ENCODE measurements at regions not wholly inside any gene's neighbourhood (a gene's known extent, or its start where the extent isn't known, plus 50 kb on each side); places are given as distances from the start of the nearest gene placed in this dataset.

- peak overlapping the region; percentile 13 for H3K4me2 ChIP-seq (ENCODE audit: extremely low read depth, insufficient read depth, low read length)
- no peaks in the 10 kb centered on the region for H3K36me3 ChIP-seq (ENCODE audit: control insufficient read depth, insufficient read depth, low read length)
- H3K9me3 ChIP-seq (ENCODE audit: control insufficient read depth, insufficient read depth, low read depth, low read length) = no peaks in the 10 kb centered on the region
- no peak overlapping the region for H3K27ac ChIP-seq (ENCODE audit: insufficient read depth, low read length)
- DNase-seq (ENCODE audit: low read depth in 2 of 2) = no peak
- TF ChIP-seq EZH2 (IDR thresholded peaks at IDR 0.05; ENCODE audit: low read length, missing control alignments) (no peak), CTCF (conservative IDR thresholded peaks at IDR 0.05 in 1 of 2, IDR thresholded peaks at IDR 0.05 in 1 of 2; ENCODE audit: low read depth in 1 of 2, low read length in 2 of 2) (no peak)
- H3K4me1 ChIP-seq (ENCODE audit: control insufficient read depth, extremely low read depth, insufficient read depth, low read length) = no peaks in the 10 kb centered on the region
- H3K4me3 ChIP-seq (replicated peaks in 1 of 4; ENCODE audit: control extremely low read depth in 1 of 4, insufficient read depth in 1 of 4, low read depth in 3 of 4, low read length in 4 of 4) = no peak overlapping the region
- H3K9ac ChIP-seq (ENCODE audit: insufficient read depth, low read length) = no peak overlapping the region
- no peaks in the 10 kb centered on the region for H4K20me1 ChIP-seq (ENCODE audit: control insufficient read depth, extremely low read depth, insufficient read depth, low read length)
- no peaks in the 10 kb centered on the region for H3K27me3 ChIP-seq (ENCODE audit: control insufficient read depth, insufficient read depth, low read length)
- no peak overlapping the region for H2AFZ ChIP-seq (ENCODE audit: low read length)
- H3K79me2 ChIP-seq (ENCODE audit: control insufficient read depth, insufficient read depth, low read length) = no peaks in the 10 kb centered on the region
Measured at GRCh38 chr6:1062786-1063545, 248.9 kb upstream of the FOXQ1 start.

- Histone ChIP-seq H3K9me3 (ENCODE audit: control insufficient read depth, insufficient read depth, low read depth, low read length) (no peaks in the 10 kb centered on the region), H3K27ac (ENCODE audit: insufficient read depth, low read length) (no peak overlapping the region), H3K4me3 (replicated peaks in 1 of 4; ENCODE audit: control extremely low read depth in 1 of 4, insufficient read depth in 1 of 4, low read depth in 3 of 4, low read length in 4 of 4) (no peak overlapping the region), H3K4me2 (ENCODE audit: extremely low read depth, insufficient read depth, low read length) (no peak overlapping the region), H4K20me1 (ENCODE audit: control insufficient read depth, extremely low read depth, insufficient read depth, low read length) (no peaks in the 10 kb centered on the region), H3K36me3 (ENCODE audit: control insufficient read depth, insufficient read depth, low read length) (no peaks in the 10 kb centered on the region), H3K27me3 (ENCODE audit: control insufficient read depth, insufficient read depth, low read length) (no peaks in the 10 kb centered on the region), H2AFZ (ENCODE audit: low read length) (no peak overlapping the region), H3K4me1 (ENCODE audit: control insufficient read depth, extremely low read depth, insufficient read depth, low read length) (no peaks in the 10 kb centered on the region), H3K9ac (ENCODE audit: insufficient read depth, low read length) (no peak overlapping the region), H3K79me2 (ENCODE audit: control insufficient read depth, insufficient read depth, low read length) (no peaks in the 10 kb centered on the region)
- no peak for TF ChIP-seq CTCF (conservative IDR thresholded peaks at IDR 0.05 in 1 of 2, IDR thresholded peaks at IDR 0.05 in 1 of 2; ENCODE audit: low read depth in 1 of 2, low read length in 2 of 2)
- TF ChIP-seq EZH2 (IDR thresholded peaks at IDR 0.05; ENCODE audit: low read length, missing control alignments) = no peak
- DNase-seq (ENCODE audit: low read depth in 2 of 2) = no peak
Measured at GRCh38 chr6:1059596-1059995, 252.3 kb upstream of the FOXQ1 start.

GRCh38 chr6:1057490-1058135, 254.3 kb upstream of the FOXQ1 start:
- Histone ChIP-seq H3K27me3 (ENCODE audit: control insufficient read depth, insufficient read depth, low read length) (no peaks in the 10 kb centered on the region), H3K9ac (ENCODE audit: insufficient read depth, low read length) (no peak overlapping the region), H3K36me3 (ENCODE audit: control insufficient read depth, insufficient read depth, low read length) (no peaks in the 10 kb centered on the region), H3K9me3 (ENCODE audit: control insufficient read depth, insufficient read depth, low read depth, low read length) (no peaks in the 10 kb centered on the region), H3K79me2 (ENCODE audit: control insufficient read depth, insufficient read depth, low read length) (no peaks in the 10 kb centered on the region), H3K4me1 (ENCODE audit: control insufficient read depth, extremely low read depth, insufficient read depth, low read length) (no peaks in the 10 kb centered on the region), H2AFZ (ENCODE audit: low read length) (no peak overlapping the region), H4K20me1 (ENCODE audit: control insufficient read depth, extremely low read depth, insufficient read depth, low read length) (no peaks in the 10 kb centered on the region), H3K27ac (ENCODE audit: insufficient read depth, low read length) (no peak overlapping the region), H3K4me2 (ENCODE audit: extremely low read depth, insufficient read depth, low read length) (no peak overlapping the region), H3K4me3 (replicated peaks in 1 of 4; ENCODE audit: control extremely low read depth in 1 of 4, insufficient read depth in 1 of 4, low read depth in 3 of 4, low read length in 4 of 4) (no peak overlapping the region)
- no peak for DNase-seq (ENCODE audit: low read depth in 2 of 2)
- TF ChIP-seq CTCF (conservative IDR thresholded peaks at IDR 0.05 in 1 of 2, IDR thresholded peaks at IDR 0.05 in 1 of 2; ENCODE audit: low read depth in 1 of 2, low read length in 2 of 2) (no peak), EZH2 (IDR thresholded peaks at IDR 0.05; ENCODE audit: low read length, missing control alignments) (no peak)
